K562 (cell line): ENCODE measurements at regions not wholly inside any gene's neighbourhood (a gene's known extent, or its start where the extent isn't known, plus 50 kb on each side); places are given as distances from the start of the nearest gene placed in this dataset.

Source experiments
- ATAC-seq: fragments of 200-7000 bp; cut with Tn5 transposase; 3 replicates; pipeline ENCODE4 v1.9.1; 2020; ENCODE audit warnings: moderate library complexity
- BruUV-seq: library from RNA; stranded (reverse); fragments of 400-500 nt; replicated peaks from 2 replicates; lab custom pipeline; 2021; lab: Mats Ljungman, UMichigan
- CTCF ChIA-PET: fragments of 300-600 bp; formaldehyde crosslinking; extraction: SDS; loops from one replicate; lab custom pipeline; 2021; ENCODE audit warnings: low intra/inter-chr PET ratio; lab: Yijun Ruan, JAX
- POLR2A ChIA-PET: fragments of 300-600, 350-650 bp; sonication (Branson Sonifier 250); formaldehyde crosslinking; extraction: SDS; loops from one replicate; lab custom pipeline; 2021; ENCODE audit warnings: antibody characterized with exemption, inconsistent platforms; lab: Yijun Ruan, JAX
- DNase-seq, 4 experiments: peaks; one replicate each; pipeline versions ENCODE4 v3.0.0 to v3.0.0-alpha.2; 2011 to 2018; ENCODE audit warnings: low spot score in 3 of 4, mixed read lengths in 3 of 4; ENCODE audit errors: extremely low read depth in 1 of 4
- FAIRE-seq: peaks from 2 replicates; lab custom pipeline; 2011; peaks lifted over from hg19 to GRCh38; lab: Jason Lieb, UNC
- H2AFZ ChIP-seq: 2 replicates; pipeline ENCODE4 v1.6.0; 2011; ENCODE audit warnings: low read depth, low read length, control low read depth, inconsistent platforms
- H3K27ac ChIP-seq: fragments of 200-600 bp; 3 replicates; pipeline ENCODE4 v1.8.0; 2011; ENCODE audit warnings: low read depth, mild to moderate bottlenecking, control low read depth, inconsistent platforms, low read length, moderate library complexity, mixed read lengths; ENCODE audit errors: extremely low read depth
- H3K27me3 ChIP-seq, 2 experiments: fragments of 300-600 bp in 1 of 2; 2 replicates in 1 of 2; 3 replicates in 1 of 2; pipeline versions ENCODE4 v1.6.0 to v1.8.0; 2011; ENCODE audit warnings: inconsistent platforms in 2 of 2, low read length in 2 of 2, mild to moderate bottlenecking in 1 of 2, mixed read lengths in 1 of 2, moderate library complexity in 1 of 2; ENCODE audit not compliant: control insufficient read depth in 2 of 2, insufficient read depth in 2 of 2
- H3K36me3 ChIP-seq: fragments of 300-600 bp; 3 replicates; pipeline ENCODE4 v1.8.0; 2011; ENCODE audit warnings: mild to moderate bottlenecking, low read length, inconsistent platforms; ENCODE audit not compliant: control insufficient read depth, insufficient read depth
- H3K4me1 ChIP-seq, 2 experiments: fragments of 200-600 bp in 1 of 2; replicated peaks in 1 of 2; 2 replicates in 1 of 2; 3 replicates in 1 of 2; pipeline versions ENCODE4 v1.5.1 to v1.8.0; 2011; ENCODE audit warnings: inconsistent platforms in 2 of 2, low read length in 2 of 2, mild to moderate bottlenecking in 1 of 2, mixed read lengths in 1 of 2, moderate library complexity in 1 of 2; ENCODE audit not compliant: control insufficient read depth in 2 of 2, insufficient read depth in 2 of 2
- H3K4me2 ChIP-seq: 2 replicates; pipeline ENCODE4 v1.6.1; 2011; ENCODE audit warnings: low read length, control low read depth, inconsistent platforms, mixed read lengths; ENCODE audit not compliant: insufficient read depth
- H3K4me3 ChIP-seq: fragments of 200-600 bp; sonication (generic), shearing (Covaris generic); 2 replicates; pipeline ENCODE4 v1.5.1; 2016; ENCODE audit warnings: control low read depth, inconsistent platforms
- H3K79me2 ChIP-seq: fragments of 200-600 bp; 3 replicates; pipeline ENCODE4 v1.8.0; 2011; ENCODE audit warnings: low read length, inconsistent platforms; ENCODE audit not compliant: control insufficient read depth, insufficient read depth
- H3K9ac ChIP-seq, 2 experiments: 2 replicates each; pipeline versions ENCODE4 v1.6.0 to v1.6.1; 2011; ENCODE audit warnings: low read depth in 2 of 2, low read length in 2 of 2, control low read depth in 1 of 2, inconsistent platforms in 1 of 2, mild to moderate bottlenecking in 1 of 2, mixed read lengths in 1 of 2; ENCODE audit not compliant: insufficient read depth in 1 of 2
- H3K9me1 ChIP-seq: one replicate; pipeline ENCODE4 v1.6.0; 2011; ENCODE audit warnings: inconsistent platforms, mild to moderate bottlenecking, low read length, moderate library complexity; ENCODE audit not compliant: control insufficient read depth, insufficient read depth
- H3K9me3 ChIP-seq: replicated peaks from 2 replicates; pipeline ENCODE4 v1.5.1; 2011; ENCODE audit warnings: low read depth, low read length, inconsistent platforms; ENCODE audit not compliant: control insufficient read depth, insufficient read depth
- H4K20me1 ChIP-seq: replicated peaks from 2 replicates; pipeline ENCODE4 v1.6.1; 2011; ENCODE audit warnings: low read length, inconsistent platforms, mixed read lengths; ENCODE audit not compliant: control insufficient read depth, insufficient read depth
- CREB1 ChIP-seq, 2 experiments: sonication (generic) in 1 of 2; formaldehyde crosslinking in 1 of 2; IDR thresholded peaks; 2 replicates each; pipeline versions ENCODE4 v1.6.1 to v1.8.0; 2012 to 2022; ENCODE audit warnings: inconsistent platforms in 1 of 2, mild to moderate bottlenecking in 1 of 2, missing genetic modification reagents in 1 of 2, moderate library complexity in 1 of 2
- EHMT2 ChIP-seq: fragments of 450-650 bp; IDR thresholded peaks from 2 replicates; pipeline ENCODE4 v1.6.1; 2018; ENCODE audit warnings: antibody characterized with exemption
- HMG20B ChIP-seq: fragments of 250-450 bp; sonication (Bioruptor Pico); IDR thresholded peaks from 2 replicates; pipeline ENCODE4 v1.5.0; 2021; ENCODE audit warnings: mild to moderate bottlenecking
- KAT8 ChIP-seq: fragments of 450-650 bp; IDR thresholded peaks from 2 replicates; pipeline ENCODE4 v1.6.1; 2016; ENCODE audit warnings: low read depth, mild to moderate bottlenecking
- PRPF4 ChIP-seq: fragments of 200-400 bp; formaldehyde crosslinking; IDR thresholded peaks from one replicate; pipeline ENCODE4 v1.6.1; 2017; ENCODE audit warnings: low read length, low read depth, mild to moderate bottlenecking; ENCODE audit not compliant: insufficient read depth, poor library complexity, severe bottlenecking
- RB1 ChIP-seq: fragments of 450-650 bp; IDR thresholded peaks from 2 replicates; pipeline ENCODE4 v1.6.1; 2017; ENCODE audit warnings: low read depth, mild to moderate bottlenecking
- RCOR1 ChIP-seq, 2 experiments: IDR thresholded peaks; 2 replicates each; pipeline ENCODE4 v1.6.1; 2012; ENCODE audit warnings: low read depth in 2 of 2, low read length in 2 of 2, borderline replicate concordance in 1 of 2, improper control_type of control experiment in 1 of 2
- WGBS: fragments of 100-300 bp; shearing (Covaris generic); methylation state at CpG from one replicate; pipeline ENCODE4 v1.1.6; 2016; ENCODE audit warnings: low coverage, mixed read lengths; ENCODE audit not compliant: insufficient coverage; ENCODE audit errors: missing lambda C conversion rate; 5-methylcytosine and 5-hydroxymethylcytosine counted together
- in situ Hi-C: fragments of 300-500 bp; cut with MboI; formaldehyde crosslinking; loops from 4 replicates; pipeline ENCODE4 v1.15.0; 2018; ENCODE audit warnings: inconsistent platforms, mixed read lengths
- intact Hi-C: fragments of 100-400 bp; cut with micrococcal nuclease; formaldehyde crosslinking; loops from 2 replicates; pipeline ENCODE4 v1.14.2; 2022
- TF ChIP-seq, protein P1 (sequence below): fragments of 450-650 bp; IDR thresholded peaks from 2 replicates; pipeline ENCODE4 v1.7.0; 2016; ENCODE audit warnings: borderline replicate concordance

DNA sequence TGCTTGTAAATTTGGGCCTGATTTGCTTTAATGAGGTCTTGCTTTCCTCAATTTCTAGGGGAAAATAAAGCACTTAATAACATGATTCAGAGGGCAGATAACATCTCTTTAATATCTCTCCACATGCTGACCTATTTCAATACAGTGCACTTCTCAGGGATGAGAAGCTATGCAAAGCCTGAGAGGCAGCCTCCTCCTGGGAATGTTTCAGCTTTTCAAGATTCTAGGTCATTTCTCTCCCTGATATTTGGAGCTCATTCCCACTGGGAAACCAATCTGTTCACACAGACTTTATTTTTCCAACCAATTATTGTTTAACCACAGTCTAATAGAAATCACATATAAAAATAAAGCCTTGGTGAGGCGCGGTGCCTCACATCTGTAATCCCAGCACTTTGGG, 67.0 kb upstream of the LSAMP start:
- Histone ChIP-seq H3K4me2 (no peak overlapping the region), H3K79me2 (no peaks in the 10 kb centered on the region)
- intact Hi-C loops = no loop called here

More for the DNA sequence above, 67.0 kb upstream of the LSAMP start:
- CTCF ChIA-PET = no interaction called here
- no peak for DNase-seq
- Histone ChIP-seq H3K4me1 (no peaks in the 10 kb centered on the region), H2AFZ (no peak overlapping the region), H3K4me3 (no peak overlapping the region), H3K27me3 (no peaks in the 10 kb centered on the region), H3K27ac (no peak overlapping the region), H3K36me3 (no peaks in the 10 kb centered on the region), H4K20me1 (no peaks in the 10 kb centered on the region), H3K9ac (no peak overlapping the region), H3K9me1 (no peaks in the 10 kb centered on the region), H3K9me3 (no peaks in the 10 kb centered on the region)
- in situ Hi-C loops = no loop called here
- POLR2A ChIA-PET = no interaction called here
- 0% methylated on average over 2 of the region's 2 CpGs for WGBS
- TF ChIP-seq KAT8 (no peak), EHMT2 (no peak), RB1 (no peak), CREB1 (IDR thresholded peaks at IDR 0.05) (no peak), CREB1 (CRISPR knock-in tag; IDR thresholded peaks at IDR 0.05) (no peak), HMG20B (no peak), PRPF4 (no peak), RCOR1 (IDR thresholded peaks at IDR 0.05; ENCODE audit: borderline replicate concordance in 1 of 2, low read depth in 2 of 2, low read length in 2 of 2) (no peak)
- TF ChIP-seq, protein P1, sequence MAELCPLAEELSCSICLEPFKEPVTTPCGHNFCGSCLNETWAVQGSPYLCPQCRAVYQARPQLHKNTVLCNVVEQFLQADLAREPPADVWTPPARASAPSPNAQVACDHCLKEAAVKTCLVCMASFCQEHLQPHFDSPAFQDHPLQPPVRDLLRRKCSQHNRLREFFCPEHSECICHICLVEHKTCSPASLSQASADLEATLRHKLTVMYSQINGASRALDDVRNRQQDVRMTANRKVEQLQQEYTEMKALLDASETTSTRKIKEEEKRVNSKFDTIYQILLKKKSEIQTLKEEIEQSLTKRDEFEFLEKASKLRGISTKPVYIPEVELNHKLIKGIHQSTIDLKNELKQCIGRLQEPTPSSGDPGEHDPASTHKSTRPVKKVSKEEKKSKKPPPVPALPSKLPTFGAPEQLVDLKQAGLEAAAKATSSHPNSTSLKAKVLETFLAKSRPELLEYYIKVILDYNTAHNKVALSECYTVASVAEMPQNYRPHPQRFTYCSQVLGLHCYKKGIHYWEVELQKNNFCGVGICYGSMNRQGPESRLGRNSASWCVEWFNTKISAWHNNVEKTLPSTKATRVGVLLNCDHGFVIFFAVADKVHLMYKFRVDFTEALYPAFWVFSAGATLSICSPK = no peak
- no peak for FAIRE-seq
- no peak for ATAC-seq
- BruUV-seq = no TSS peak
